ENCODE measurements at regions not wholly inside any gene's neighbourhood (a gene's known extent, or its start where the extent isn't known, plus 50 kb on each side); places are given as distances from the start of the nearest gene placed in this dataset.

DNA sequence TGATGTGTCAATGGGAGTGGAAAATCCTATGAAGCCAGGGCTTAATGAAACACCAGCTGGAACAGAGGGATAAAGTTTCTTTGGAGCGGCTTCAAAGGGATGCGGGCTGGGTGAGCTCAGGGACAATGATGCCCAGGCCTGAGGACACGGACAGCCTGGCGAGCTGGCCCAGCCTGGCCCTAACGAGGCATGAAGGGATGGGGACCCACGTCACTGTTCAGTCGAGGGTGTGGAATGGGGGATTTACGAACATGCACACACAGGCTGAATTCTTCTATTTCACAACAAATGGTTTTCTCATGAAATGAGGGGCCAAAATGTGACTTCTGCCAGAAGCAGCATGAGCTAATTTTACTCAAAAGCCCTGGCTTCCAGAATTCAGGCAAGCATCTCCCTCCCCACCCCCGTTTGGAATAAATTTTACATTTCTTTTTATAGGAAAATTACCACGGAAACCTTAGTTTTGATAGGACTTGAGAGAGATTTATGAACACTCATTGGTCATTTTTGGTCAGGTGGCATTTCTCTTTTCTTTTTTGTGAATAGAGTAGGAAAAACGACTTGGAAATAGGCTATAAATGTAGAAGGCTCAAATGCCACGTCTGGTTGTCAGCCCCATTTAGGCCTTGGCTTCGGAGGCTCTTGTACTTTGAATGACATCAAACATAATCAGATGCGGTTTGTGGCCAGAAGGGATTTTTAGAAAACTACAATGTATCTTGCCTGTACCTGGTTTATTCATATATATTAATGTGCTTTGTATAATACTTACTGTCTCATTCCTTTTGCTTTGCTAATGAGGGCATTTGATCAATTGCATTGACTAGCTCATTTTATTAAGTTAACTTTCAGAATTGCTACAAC lies 893.8 kb upstream of the CELF4 start:
- TF ChIP-seq, protein P1, sequence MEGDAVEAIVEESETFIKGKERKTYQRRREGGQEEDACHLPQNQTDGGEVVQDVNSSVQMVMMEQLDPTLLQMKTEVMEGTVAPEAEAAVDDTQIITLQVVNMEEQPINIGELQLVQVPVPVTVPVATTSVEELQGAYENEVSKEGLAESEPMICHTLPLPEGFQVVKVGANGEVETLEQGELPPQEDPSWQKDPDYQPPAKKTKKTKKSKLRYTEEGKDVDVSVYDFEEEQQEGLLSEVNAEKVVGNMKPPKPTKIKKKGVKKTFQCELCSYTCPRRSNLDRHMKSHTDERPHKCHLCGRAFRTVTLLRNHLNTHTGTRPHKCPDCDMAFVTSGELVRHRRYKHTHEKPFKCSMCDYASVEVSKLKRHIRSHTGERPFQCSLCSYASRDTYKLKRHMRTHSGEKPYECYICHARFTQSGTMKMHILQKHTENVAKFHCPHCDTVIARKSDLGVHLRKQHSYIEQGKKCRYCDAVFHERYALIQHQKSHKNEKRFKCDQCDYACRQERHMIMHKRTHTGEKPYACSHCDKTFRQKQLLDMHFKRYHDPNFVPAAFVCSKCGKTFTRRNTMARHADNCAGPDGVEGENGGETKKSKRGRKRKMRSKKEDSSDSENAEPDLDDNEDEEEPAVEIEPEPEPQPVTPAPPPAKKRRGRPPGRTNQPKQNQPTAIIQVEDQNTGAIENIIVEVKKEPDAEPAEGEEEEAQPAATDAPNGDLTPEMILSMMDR (IDR thresholded peaks at IDR 0.05; ENCODE audit: insufficient read depth, low read depth, low read length), result no peak
- no peak for TF ChIP-seq EZH2 (IDR thresholded peaks at IDR 0.05; ENCODE audit: insufficient read depth, low read length)
